NCI-H1105 (cell line): ENCODE measurements at regions not wholly inside any gene's neighbourhood (a gene's known extent, or its start where the extent isn't known, plus 50 kb on each side); places are given as distances from the start of the nearest gene placed in this dataset.

Source experiments
- DNase-seq: peaks from one replicate; lab custom pipeline; 2025; lab: John Stamatoyannopoulos, UW

DNA sequence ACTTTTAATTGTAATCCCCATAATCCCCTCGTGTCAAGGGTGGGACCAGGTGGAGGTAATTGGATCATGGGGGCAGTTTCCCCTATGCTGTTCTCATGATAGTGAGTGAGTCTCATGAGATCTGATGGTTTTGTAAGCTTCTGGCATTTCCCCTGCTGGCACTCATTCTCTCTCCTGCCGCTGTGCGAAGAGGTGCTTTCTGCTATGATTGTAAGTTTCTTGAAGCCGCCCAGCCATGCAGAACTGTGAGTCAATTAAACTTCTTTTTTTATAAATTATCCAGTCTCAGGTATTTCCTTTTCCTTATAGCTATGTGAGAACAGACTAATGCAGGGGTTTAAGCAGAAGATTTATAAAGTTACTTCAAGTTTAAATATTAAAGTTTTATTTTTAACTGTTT lies 655.2 kb downstream of the EPHA4 start:
- DNase-seq = no peak

DNA sequence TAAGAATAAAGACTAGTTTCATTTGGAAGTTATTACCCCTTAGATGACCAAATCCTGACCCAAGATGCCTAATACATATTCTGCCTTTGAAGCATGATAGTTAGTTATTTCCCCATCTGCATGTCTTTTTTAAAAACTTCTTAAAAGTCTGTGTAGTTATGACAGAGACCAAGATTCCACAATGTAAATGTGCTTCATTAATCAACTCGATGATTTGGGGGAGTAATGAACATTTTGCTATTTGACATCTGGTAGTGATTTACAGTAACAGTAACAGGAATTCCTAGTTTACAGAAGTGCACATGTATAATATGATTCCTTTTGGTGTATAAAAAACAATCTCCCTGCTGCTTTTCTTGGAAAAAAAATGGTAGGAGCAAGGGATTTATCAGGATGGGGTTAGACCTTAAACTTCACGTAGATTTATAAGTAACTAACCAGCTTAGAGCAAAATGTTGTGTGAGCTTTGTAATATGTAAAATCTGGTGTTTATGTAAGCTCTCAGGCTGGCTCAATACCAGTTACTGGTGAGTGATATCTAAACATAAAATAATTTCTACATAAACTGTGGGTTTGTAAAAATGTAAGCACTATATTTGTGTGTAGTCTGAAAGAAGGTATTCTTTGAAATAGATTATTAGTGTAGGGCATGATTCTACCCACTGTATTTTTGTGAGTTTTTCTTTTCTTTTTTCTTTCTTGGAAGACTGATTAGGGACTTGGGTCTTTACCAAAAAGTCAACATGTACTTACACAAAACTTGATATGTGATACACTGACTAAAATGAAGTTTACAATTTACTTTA lies 641.6 kb downstream of the EPHA4 start:
- no peak for DNase-seq

DNA sequence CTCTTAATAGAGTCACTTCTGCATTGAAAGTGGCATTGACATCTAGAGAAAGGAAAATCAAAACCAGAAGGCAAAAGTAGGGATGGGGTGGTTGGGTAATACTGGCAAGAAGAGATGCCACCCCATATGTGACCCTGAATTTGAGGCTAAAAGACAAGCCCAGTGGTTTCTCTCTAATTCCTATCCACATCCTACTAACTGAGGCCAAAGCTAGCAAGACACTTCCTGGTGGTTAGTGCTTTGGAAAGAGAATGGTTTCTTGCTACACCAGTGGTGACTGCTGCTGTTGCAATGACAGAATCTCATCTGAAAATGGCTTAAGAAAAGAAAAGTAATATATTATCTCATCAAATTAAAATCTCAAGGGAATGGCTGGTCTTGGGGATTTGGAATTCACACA lies 640.6 kb downstream of the EPHA4 start:
- DNase-seq = no peak

DNA sequence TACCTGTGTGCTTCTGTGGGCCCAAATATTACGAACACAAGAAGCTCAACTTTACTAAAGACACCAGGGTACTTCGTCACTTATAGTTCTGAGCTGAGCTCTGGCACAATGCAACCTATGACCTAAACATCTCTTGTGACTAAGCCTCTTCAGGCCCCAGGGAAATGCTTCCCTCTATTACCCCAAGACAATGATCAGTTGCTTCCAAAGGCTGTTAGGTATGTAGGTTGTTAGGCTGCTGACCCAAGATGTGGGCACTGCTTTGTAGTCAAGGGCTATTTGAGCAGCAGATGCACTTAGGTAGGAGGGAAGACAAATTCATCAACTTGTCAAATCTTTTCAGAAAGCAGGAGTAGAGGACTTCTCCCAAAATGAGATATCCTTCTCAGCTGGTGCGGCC lies 640.1 kb downstream of the EPHA4 start:
- DNase-seq = no peak

DNA sequence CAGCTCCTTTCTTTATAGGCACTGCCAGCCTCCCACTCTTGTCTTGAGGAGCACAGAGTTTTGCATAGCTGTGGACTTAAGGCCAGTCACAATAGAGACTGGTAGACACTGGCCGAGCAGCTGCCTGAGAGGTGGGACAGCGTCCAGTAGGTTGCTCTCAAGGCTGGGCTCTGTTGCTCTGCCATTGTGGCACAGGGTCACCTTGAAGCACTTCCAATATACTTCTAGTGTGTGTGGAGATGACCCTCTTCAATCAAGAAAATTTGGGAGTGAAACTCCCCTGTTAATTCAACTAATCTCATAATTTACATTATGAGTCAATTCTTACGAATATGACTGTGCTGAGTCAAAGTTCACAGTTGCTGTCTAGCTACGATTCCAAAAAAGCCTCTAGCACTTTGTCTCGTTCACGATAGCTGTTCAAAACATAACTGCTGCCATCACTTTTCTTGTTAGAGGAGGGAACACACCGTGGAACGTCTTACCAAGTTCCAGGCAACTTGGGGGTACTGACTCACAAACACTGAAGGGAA lies 636.2 kb downstream of the EPHA4 start:
- DNase-seq = no peak

DNA sequence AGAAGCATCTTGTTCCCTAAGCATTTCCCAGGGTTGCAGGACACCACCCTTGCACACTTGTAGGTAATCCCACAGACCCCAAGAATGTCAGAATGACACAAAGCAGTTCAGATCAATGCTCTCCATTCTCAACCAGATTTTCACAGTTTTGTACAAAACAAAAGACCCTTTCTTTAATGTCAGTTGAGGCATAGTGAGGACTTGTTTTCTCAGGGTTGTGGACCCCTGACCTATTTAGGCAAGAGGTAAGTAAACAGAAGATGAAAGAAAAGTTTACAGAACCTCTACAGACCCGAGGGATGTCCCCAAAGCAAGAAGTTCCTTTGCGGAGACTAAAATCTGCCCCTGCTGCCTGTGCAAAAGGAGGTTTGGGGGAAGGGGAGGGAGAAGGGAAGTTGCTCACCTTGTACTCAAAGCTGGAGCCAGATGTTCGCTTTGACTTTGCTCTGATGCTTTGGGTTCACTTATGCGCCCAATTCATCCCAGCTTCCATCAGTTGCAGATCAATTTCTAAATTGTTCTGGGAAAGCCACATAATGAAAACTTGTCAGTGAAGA lies 635.4 kb downstream of the EPHA4 start:
- no peak for DNase-seq

DNA sequence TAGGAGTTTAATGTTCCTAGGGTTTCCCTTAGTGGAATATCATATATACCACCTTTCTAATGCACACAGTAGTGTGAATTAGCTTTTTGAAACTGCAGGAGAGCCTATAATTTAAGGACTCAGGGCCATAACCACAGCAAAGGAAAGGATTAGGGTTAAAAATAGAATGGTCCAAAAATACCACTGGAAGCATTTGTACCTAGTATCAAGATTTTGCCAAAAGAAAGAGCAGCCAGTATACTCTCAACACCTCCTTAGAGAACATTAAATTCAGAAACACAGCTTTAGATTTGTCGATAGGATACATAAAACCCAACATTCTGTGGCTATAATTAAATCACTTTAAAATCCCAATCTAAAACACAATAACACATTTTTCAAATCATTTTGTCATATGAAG lies 634.9 kb downstream of the EPHA4 start:
- no peak for DNase-seq

DNA sequence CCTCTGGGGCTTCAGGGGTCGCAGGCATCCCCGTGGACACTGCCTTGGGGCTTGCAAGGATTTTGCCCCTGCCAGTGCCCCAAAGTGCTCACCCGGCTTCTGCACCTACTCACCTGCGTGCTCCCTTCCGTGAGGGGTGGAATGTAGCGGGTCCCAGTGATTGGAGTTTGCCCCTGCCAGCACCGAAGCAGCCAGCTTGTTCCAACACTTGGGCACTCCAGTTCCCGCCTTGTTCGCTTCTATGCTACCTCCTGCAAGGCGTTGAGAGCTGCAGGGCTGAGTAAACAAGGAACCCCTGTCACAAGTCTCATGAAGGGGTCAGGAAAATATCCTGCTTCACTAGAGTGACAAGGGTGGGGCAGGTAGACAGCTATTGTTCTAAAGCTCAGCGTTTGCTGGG lies 631.5 kb downstream of the EPHA4 start:
- no peak for DNase-seq

DNA sequence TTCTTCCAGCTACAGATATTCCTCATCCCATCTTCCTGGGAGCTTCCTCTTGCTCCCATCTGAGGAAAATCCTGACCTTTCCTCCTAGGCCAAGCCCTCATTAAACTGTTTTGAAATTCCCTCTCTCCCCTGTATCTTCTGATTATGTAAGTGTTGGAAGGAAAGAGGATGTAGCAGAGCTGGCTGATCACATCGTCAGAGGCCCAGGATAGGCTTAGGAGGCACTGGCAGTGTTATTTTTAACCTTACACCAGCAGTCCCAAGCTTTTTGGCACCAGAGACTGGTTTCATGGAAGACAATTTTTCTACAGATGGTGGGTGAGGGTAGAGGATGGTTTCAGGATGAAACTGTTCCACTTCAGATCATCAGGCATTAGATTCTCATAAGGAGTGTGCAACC lies 630.4 kb downstream of the EPHA4 start:
- DNase-seq = no peak

DNA sequence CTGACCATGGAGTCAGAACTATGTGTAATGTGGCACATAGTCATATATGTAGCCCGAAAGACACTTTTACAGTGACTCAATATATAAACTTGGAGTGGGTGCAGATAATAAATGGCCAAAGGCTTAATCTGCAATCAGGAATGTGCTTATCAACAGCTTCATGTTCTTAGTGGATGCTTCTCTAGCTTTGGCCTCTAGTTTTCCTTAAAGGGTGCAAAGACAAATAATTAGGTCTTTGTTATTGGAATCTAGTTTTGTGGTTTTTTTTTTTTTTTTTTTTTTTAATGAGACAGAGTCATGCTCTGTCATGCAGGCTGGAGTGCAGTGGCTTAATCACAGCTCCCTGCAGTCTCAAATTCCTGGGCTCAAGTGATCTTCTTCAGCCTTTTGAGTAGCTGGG lies 625.6 kb downstream of the EPHA4 start:
- DNase-seq = no peak

DNA sequence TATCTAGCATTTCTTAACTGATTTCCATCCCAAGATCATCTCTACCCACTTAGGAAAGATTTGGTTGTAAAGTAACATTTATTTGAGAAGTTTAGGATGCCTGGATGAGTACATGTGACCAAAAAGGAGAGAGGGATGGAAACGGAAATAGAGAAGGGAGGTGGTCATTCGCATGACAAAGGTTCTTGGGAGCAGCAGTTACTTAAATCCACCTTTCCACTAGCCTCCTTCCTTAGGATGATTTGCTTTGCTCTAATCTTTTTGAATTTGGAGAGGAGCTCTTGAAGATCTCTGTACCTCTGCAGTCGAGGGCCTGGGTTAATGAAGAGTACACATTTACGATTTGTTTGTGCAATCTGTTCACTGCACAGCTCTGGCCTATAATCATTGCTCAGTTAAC lies 623.5 kb downstream of the EPHA4 start:
- no peak for DNase-seq

DNA sequence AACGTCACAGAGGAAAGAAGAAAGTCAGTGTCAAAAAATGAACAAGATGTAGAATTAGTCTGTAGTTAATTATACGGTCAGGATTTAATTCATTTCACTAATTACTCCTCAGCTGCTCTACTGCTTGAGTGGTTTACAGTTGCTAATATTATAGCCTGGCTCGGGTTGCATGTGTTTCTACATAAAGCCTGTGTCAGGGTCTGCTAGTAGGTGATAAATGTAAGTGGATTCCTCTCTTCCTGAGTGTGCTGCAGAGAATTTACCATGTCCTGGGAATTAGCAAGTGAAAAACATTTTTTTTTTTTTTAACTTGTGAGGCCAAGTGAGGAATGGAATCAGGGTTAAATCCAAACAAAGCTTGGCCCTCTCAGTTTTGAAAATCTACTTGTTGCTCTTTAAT lies 622.6 kb downstream of the EPHA4 start:
- DNase-seq = peak; percentile 65

DNA sequence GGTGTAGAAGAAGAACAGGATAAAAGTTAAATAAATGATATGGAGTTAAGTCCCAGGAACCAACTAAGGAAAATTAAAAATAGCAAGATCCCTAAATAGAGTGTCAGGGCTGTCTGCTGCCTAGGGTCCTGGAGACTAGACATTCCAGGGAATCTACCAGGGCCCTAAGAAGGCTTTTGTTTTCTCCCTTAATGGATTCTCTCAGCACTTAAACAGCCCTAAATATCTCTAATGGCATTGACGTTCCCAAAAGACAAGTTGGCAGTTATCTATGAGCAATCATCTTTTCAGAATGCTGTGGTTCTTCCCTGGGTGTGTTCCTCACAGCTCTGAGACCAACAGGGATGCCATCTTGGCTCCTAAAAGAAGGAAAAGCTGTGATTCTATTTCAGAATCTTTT lies 616.3 kb downstream of the EPHA4 start:
- DNase-seq = no peak

DNA sequence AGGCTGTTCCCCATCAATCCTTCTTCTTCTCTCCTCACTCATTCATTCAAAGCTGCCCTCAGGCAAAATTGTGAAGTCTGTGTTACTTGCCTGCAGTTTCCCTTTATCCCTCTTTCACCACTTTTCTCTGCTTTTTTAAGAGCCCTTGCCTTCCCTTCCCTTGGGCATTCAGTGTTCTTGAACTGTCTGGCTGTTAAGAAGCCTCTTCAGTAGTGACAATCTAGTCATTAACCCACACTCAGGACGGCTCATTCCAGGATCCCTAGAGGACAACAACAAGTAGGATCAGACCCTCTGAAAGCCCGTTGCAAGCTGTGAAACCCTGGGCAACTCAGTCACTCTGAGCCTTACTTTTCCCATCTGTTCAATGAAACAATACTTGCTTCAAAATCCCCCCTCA lies 615.7 kb downstream of the EPHA4 start:
- no peak for DNase-seq

DNA sequence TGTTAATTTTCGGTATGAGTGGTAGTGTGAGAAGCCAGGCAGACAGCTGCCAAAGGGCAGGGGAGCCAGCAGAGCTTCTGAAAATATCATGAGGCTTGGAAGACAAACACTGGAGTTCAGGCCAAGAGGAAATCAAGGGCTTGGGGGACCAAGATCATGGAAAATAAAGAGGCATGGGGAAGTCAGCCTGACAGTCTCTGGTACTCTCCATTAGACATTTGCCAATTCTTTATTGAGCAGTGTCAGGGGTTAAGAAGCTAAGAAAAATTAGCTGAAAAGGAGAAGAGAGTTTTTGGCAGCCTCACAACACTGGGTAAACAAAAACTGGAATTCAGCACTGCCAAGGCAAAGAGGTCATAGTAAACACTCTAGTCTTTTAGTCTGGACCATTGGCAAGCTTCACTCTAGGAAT lies 612.7 kb downstream of the EPHA4 start:
- DNase-seq = peak; percentile 47

DNA sequence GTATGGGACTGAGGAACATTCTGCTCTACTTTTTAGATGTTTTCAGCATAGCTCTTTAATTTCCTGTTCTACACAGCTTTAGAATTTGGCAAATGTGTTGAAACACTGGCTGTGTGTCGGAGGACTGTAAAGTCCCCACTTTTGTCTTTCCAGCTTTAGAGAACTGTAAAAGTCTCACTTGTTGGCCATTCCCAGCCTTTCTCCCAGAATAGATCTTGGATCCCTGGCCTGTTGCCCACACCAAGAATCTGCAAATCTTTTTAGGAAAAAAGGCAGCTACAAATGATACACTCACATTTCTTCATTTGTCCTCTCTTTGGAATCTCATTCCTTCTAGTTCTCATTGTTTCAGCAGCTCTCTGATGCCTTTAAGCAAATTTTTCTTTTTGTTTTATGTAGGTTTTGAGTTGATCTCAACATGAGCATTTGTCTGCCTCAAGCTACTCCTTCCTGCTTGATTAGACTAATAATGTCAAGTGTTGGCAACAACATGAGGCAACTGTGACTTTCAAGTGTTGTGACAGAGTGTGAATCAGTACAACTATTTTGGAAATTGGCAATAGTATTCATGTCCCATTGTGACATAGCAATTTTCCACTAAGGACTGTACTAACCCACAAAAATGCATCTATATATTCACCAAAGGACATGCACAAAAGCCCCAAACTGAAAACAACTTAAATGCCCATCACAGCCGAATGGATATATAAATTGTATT lies 610.8 kb downstream of the EPHA4 start:
- no peak for DNase-seq

DNA sequence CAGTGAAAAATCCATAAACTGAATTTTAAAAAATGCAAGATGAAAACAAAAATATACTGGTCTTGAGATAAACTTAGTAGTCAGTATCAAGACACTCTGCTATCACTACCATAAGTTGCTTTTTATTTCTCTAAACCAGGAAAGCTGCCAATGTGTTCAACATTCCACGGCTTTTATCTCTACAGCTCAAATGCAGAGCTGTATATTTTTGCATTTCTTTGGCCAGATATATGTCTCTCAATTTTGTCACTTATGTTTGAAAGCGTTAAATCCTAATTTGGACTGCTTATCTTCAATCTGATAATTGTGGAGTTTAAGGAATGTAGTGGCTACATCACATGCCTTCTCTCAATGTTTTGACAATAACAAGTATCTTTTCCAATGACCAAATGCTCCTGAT lies 609.5 kb downstream of the EPHA4 start:
- no peak for DNase-seq

DNA sequence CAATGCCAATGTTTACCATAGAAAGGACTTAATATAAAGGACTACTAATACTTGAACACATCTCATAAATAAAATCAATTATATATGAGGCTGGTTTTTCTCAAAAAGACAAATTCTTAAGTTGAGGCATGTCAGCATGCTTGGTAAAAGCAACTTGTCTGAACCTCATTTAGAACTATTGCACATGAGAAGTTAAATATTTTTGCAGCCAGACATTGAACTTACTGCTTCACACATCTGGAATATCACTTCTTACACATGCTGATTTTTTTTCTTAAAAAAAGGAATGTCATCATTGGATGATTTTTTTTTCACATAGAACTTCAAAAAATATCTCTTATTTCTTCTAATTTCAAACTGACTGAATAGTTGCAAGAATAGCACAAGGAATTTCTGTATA lies 609.0 kb downstream of the EPHA4 start:
- no peak for DNase-seq

DNA sequence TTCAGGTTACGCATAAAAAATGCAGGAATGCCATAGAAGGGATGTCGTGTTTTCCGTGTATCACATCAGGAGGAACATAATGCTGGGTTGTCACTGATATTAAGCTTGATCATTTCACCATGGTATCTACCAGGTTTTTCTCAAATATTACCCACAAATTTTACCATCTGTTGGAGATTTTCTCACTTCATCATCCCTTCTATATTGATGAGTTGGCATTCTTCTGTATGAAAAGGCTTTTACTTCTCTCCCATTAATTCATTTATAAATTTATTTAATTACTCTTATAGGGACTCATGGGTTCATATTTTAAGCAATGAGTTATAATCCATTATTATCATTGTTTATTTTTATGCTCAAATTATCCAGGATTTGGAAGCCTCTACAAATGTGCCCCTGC lies 608.2 kb downstream of the EPHA4 start:
- DNase-seq = no peak

DNA sequence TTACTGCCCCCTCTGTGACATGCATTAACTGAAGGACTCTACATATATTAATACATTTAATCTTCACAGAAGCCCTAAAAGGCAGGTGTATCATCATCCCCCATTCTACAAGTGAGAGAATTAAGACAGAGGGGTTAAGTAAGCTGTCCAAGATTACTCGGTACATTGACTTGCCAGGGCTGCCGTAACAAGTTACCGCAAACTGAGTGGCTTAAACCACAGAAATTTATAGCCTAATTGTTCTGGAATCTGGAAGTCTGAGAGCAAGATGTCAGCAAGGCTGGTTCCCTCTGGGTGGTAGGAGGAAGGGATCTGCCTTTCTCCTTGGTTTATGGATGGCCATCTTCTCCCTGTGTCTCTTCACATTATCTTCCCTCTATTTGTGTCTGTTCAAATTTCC lies 605.5 kb downstream of the EPHA4 start:
- DNase-seq = no peak

DNA sequence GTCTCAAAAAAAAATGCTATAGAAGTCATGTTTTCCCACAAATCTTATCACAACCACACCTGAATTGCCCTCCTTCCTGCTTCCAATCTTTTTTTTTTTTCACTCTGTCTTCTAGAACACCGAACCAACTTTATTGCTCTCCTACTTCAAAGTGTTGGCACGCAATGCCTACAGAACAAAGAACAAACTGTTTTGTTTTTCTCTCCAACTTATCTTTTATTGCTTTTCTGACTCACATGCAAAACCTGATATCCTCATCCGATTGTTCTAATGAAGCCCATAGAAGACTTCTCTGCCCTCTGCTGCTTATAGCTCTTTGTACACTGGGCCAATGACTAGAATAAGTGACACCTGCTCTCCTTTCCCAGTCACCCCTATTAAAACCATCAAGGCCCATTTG lies 602.8 kb downstream of the EPHA4 start:
- DNase-seq = no peak

DNA sequence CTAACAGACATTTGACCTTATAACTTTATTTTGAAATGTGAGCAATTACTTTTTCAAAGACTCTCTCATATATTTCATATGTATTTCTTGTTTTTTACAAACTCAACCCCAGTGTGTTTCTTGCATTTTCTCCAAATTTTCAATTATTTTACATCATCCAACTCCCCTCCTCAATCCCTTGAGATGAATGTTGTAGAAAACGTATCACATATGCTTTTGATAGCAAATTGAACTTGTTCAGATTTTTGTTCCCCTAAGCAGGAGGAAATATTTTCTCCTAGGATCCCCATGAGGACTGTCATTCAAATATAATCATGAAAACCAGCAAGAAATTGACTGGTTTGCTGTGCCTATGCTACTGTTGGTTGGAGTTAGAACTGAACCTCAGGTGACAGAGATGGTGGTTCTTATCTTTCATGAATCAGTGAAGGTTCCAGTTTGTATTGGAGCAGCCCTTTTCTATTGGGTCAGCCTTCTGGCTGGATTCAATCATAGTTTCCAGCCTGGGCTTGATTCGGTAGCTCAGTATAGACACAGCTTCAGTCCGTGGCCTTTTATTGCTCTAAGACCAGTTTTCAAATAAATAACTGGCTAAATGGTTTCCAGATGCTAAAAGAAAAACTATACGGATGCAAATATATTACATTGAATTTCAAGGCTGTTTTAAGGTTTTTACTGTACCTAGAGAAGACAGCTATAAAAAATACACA lies 591.0 kb downstream of the EPHA4 start:
- no peak for DNase-seq

DNA sequence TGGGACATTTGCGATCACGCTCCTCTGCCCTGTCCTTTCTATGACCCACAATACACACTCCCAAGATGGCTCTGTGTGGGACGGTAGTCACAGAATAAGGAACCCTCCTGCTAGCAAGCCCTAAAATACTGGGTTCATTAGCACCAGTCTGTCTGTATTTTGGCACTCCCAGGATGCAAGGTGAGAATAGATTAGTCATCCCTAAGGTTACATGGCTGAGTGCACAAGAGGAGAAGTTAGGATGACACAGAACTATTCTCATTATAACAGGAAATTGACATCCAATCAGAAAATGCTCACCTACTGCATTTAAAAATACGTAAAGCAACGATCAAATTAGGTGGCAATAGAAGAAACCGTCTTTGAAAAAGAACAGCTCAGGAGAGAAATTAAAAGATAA lies 590.2 kb downstream of the EPHA4 start:
- DNase-seq = no peak
